ENCODE measurements at regions not wholly inside any gene's neighbourhood (a gene's known extent, or its start where the extent isn't known, plus 50 kb on each side); places are given as distances from the start of the nearest gene placed in this dataset.
A peak's percentile ranks its signal among the peaks of the same experiment; 100 is the strongest.

- H3K36me3 ChIP-seq, result no peaks in the 10 kb centered on the region
- no peaks in the 10 kb centered on the region for H3K27me3 ChIP-seq (ENCODE audit: low read depth)
- peak overlapping the region; percentile 91 for H3K27ac ChIP-seq (replicated peaks)
- peaks cover 45% of the 10 kb centered on the region for H3K4me1 ChIP-seq
- peaks cover 10% of the 10 kb centered on the region for H3K9me3 ChIP-seq (replicated peaks)
- no peak overlapping the region for H3K4me3 ChIP-seq
- intact Hi-C loops (cut with micrococcal nuclease), result no loop called here
- TF ChIP-seq, protein P1, sequence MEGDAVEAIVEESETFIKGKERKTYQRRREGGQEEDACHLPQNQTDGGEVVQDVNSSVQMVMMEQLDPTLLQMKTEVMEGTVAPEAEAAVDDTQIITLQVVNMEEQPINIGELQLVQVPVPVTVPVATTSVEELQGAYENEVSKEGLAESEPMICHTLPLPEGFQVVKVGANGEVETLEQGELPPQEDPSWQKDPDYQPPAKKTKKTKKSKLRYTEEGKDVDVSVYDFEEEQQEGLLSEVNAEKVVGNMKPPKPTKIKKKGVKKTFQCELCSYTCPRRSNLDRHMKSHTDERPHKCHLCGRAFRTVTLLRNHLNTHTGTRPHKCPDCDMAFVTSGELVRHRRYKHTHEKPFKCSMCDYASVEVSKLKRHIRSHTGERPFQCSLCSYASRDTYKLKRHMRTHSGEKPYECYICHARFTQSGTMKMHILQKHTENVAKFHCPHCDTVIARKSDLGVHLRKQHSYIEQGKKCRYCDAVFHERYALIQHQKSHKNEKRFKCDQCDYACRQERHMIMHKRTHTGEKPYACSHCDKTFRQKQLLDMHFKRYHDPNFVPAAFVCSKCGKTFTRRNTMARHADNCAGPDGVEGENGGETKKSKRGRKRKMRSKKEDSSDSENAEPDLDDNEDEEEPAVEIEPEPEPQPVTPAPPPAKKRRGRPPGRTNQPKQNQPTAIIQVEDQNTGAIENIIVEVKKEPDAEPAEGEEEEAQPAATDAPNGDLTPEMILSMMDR (IDR thresholded peaks at IDR 0.05; ENCODE audit: borderline replicate concordance), result no peak
- no peak for DNase-seq
Observed at GRCh38 chr4:123340381-123340701, 56.3 kb upstream of the SPRY1 start.

DNA sequence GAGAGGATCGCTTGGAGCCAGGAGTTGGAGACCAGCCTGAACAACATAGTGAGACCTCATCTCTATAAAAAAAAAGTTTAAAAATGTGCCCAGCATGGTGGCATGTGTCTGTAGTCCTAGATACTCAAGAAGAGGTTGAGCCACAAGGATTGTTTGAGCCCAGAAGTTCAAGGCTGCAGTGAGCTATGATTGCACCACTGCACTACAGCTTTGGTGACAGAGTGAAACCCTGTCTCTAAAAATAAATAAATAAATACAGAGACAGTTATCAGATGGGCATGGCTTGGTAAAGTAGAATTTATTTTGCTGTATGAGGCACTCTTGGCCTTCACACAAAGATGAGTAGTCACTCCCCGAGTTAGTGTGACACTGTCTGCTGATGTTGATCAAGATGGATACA, 54.1 kb upstream of the SPRY1 start:
- no peak overlapping the region for H3K4me3 ChIP-seq
- no peaks in the 10 kb centered on the region for H3K36me3 ChIP-seq
- peaks cover 50% of the 10 kb centered on the region for H3K4me1 ChIP-seq
- no peaks in the 10 kb centered on the region for H3K27me3 ChIP-seq (ENCODE audit: low read depth)
- no peaks in the 10 kb centered on the region for H3K9me3 ChIP-seq (replicated peaks)
- intact Hi-C loops (cut with micrococcal nuclease), result no loop called here
- no peak for DNase-seq
- TF ChIP-seq, protein P1 (IDR thresholded peaks at IDR 0.05; ENCODE audit: borderline replicate concordance), result no peak
- H3K27ac ChIP-seq (replicated peaks), result peak overlapping the region; percentile 91

GRCh38 chr4:123343400-123344041, 53.1 kb upstream of the SPRY1 start:
- H3K4me1 ChIP-seq, result peaks cover 50% of the 10 kb centered on the region
- H3K27ac ChIP-seq (replicated peaks), result peak overlapping the region; percentile 91
- intact Hi-C loops (cut with micrococcal nuclease), result no loop called here

DNA sequence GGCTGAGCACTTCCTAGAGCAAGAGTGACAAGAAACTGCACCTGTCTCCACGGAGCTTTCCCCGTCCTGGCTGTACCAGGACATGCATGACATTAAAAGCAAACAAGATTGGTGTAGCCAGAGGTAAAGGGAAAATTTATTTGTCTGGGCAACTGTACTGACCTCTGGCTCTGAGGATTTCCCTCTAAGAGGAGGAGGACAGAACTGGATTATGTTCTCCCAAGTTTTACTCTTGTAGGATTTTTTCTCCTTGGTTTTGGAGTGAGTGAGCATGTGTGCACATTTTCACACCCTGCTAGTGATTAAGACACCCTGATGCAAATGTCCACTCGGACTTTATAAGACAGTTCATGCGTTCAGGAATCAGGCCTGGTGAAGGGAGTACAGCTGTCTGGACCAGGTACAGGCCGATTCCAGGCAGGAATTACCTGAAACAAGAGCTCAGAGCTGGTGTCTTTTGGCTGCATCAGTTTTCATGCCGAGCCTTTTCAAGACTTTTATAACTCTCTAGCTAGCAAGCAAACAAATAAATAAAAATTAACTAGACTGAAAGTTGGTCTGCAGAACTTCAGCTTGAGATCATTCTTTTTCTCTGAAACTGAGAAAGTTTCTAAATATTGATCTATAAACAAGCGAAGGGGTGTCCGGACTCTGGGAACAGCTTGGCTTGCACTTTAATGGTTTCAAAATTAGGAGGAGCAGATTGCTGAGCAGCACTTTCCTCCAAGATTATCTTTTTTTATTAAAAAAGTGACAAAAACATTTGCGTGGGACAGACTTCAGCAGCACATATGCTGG, 51.3 kb upstream of the SPRY1 start:
- intact Hi-C loops (cut with micrococcal nuclease), result no loop called here
- TF ChIP-seq, protein P1 (IDR thresholded peaks at IDR 0.05; ENCODE audit: borderline replicate concordance), result no peak
- no peak for DNase-seq
- H3K27ac ChIP-seq (replicated peaks), result no peak overlapping the region
- H3K36me3 ChIP-seq, result no peaks in the 10 kb centered on the region
- no peaks in the 10 kb centered on the region for H3K9me3 ChIP-seq (replicated peaks)
- peaks cover 50% of the 10 kb centered on the region for H3K4me1 ChIP-seq
- H3K27me3 ChIP-seq (ENCODE audit: low read depth), result no peaks in the 10 kb centered on the region
- peak overlapping the region; percentile 2 for H3K4me3 ChIP-seq

More at GRCh38 chr4:123343400-123344041, 53.1 kb upstream of the SPRY1 start:
- no peaks in the 10 kb centered on the region for H3K9me3 ChIP-seq (replicated peaks)
- no peaks in the 10 kb centered on the region for H3K36me3 ChIP-seq
- no peaks in the 10 kb centered on the region for H3K27me3 ChIP-seq (ENCODE audit: low read depth)
- DNase-seq, result no peak
- no peak overlapping the region for H3K4me3 ChIP-seq
- TF ChIP-seq, protein P1 (IDR thresholded peaks at IDR 0.05; ENCODE audit: borderline replicate concordance), result no peak

DNA sequence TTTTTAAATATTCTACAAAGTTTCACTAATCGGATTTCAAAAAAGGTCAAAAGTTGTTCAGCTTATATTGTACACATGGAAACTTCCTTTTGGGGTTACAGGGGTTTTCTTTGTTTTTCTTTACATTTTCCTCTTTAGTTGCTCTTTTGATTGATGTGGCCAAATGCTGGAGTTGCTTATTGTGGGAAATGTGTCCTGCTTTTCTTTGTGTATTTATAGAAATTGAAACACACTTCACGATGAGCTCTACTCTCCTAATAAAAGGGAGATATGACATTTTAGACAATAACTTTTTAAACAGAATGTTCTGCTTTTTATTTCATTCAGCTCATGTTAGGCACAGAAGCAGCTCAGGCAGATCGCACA, 50.7 kb upstream of the SPRY1 start:
- no peaks in the 10 kb centered on the region for H3K9me3 ChIP-seq (replicated peaks)
- H3K4me3 ChIP-seq, result peak overlapping the region; percentile 2
- H3K27me3 ChIP-seq (ENCODE audit: low read depth), result no peaks in the 10 kb centered on the region
- H3K36me3 ChIP-seq, result no peaks in the 10 kb centered on the region
- intact Hi-C loops (cut with micrococcal nuclease), result no loop called here
- no peak for DNase-seq
- H3K4me1 ChIP-seq, result peaks cover 45% of the 10 kb centered on the region
- H3K27ac ChIP-seq (replicated peaks), result no peak overlapping the region
- TF ChIP-seq, protein P1 (IDR thresholded peaks at IDR 0.05; ENCODE audit: borderline replicate concordance), result no peak

Data from left ventricle myocardium inferior (tissue), 1 donor.